HUES48 (cell line): ENCODE measurements at regions not wholly inside any gene's neighbourhood (a gene's known extent, or its start where the extent isn't known, plus 50 kb on each side); places are given as distances from the start of the nearest gene placed in this dataset.

Experiments used
- H3K27ac ChIP-seq: one replicate; pipeline ENCODE4 v1.7.0; 2013; ENCODE audit warnings: low read depth, low read length, inconsistent platforms
- H3K27me3 ChIP-seq: 2 replicates; pipeline ENCODE4 v1.6.1; 2013; ENCODE audit warnings: mild to moderate bottlenecking, low read length; ENCODE audit not compliant: control insufficient read depth, insufficient read depth
- H3K36me3 ChIP-seq: 2 replicates; pipeline ENCODE4 v1.6.1; 2013; ENCODE audit warnings: low read length; ENCODE audit not compliant: control insufficient read depth, insufficient read depth
- H3K4me1 ChIP-seq: 2 replicates; pipeline ENCODE4 v1.6.1; 2013; ENCODE audit warnings: mild to moderate bottlenecking, low read length; ENCODE audit not compliant: control insufficient read depth, insufficient read depth
- H3K4me3 ChIP-seq: 2 replicates; pipeline ENCODE4 v1.5.1; 2013; ENCODE audit warnings: mild to moderate bottlenecking, low read depth, low read length
- H3K9ac ChIP-seq: 2 replicates; pipeline ENCODE4 v1.6.1; 2013; ENCODE audit warnings: mild to moderate bottlenecking, low read depth, low read length, moderate library complexity
- H3K9me3 ChIP-seq: 2 replicates; pipeline ENCODE4 v1.6.1; 2013; ENCODE audit warnings: low read length; ENCODE audit not compliant: control insufficient read depth, insufficient read depth

DNA sequence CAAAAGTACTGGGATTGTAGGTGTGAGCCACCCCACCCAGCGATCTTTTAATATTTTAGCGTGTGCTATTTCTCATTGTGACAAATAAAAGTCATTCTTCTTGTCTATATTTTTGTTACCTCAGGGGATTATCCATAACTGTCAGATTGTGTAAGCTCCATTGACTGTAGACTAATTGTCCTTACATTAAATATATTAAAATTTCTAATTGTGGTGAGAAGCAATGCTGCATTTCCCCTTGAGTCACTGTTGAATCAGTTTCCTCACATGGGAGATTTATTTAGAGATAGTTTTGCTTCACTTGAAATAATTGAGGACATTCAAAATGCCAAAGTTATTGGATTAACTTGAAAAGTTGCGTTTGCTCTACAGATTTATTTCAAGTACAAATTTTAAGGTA, 782.4 kb upstream of the WWC1 start:
- no peaks in the 10 kb centered on the region for H3K9me3 ChIP-seq
- peaks cover 34% of the 10 kb centered on the region for H3K4me1 ChIP-seq
- H3K4me3 ChIP-seq: no peak overlapping the region
- no peaks in the 10 kb centered on the region for H3K36me3 ChIP-seq
- H3K9ac ChIP-seq: no peak overlapping the region
- H3K27me3 ChIP-seq: no peaks in the 10 kb centered on the region
- no peak overlapping the region for H3K27ac ChIP-seq

DNA sequence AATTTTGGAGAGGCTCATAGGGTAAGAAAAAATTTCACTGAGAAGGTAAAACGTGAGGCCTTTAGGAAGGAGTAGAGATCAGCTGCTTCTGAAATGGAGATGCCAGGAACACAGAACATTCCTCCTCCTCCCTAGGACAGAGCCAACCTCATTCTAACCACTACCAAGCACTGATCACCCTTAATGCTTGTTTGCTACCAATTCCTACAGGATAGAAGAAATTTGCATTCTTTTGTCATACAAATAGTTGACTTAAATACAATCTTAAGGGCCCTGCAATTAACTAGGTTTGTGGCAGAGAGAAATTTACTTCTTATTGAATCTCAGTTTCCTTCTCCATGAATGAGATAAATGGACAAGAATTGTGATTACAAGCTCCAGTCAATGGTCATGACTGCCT, 780.2 kb upstream of the WWC1 start:
- Histone ChIP-seq H3K9me3 (no peaks in the 10 kb centered on the region), H3K36me3 (no peaks in the 10 kb centered on the region), H3K4me3 (peak overlapping the region; percentile 40), H3K9ac (0 out of 2 replicates have a peak overlapping the region, but pooled peaks have one; percentile 9), H3K27me3 (no peaks in the 10 kb centered on the region), H3K4me1 (peaks cover 34% of the 10 kb centered on the region), H3K27ac (peak overlapping the region; percentile 45)

DNA sequence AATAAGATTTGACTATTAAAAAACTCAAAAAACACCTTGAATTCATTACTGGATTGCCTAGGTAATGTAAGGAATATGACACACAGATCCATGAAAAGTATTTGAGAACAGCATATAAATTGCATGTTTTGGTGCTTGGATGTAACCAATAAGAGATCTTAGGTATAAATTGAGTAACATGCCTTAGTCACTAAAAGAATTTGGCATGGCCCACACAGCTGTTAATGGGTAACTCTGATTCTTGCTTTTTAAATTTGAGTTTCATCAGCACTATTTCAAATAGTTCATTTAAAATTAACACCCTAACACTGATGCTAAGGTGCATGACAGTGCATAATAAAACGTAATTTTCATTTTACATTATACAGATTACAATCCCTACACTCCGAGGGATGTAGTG, 779.3 kb upstream of the WWC1 start:
- H3K36me3 ChIP-seq: no peaks in the 10 kb centered on the region

GRCh38 chr5:167513381-167513780, 778.1 kb upstream of the WWC1 start:
- H3K36me3 ChIP-seq: no peaks in the 10 kb centered on the region
- no peak overlapping the region for H3K27ac ChIP-seq
- peaks cover 46% of the 10 kb centered on the region for H3K4me1 ChIP-seq
- no peak overlapping the region for H3K4me3 ChIP-seq
- H3K9me3 ChIP-seq: no peaks in the 10 kb centered on the region
- no peak overlapping the region for H3K9ac ChIP-seq
- H3K27me3 ChIP-seq: no peaks in the 10 kb centered on the region

More for the DNA sequence above, 779.3 kb upstream of the WWC1 start:
- H3K27me3 ChIP-seq: no peaks in the 10 kb centered on the region
- H3K27ac ChIP-seq: no peak overlapping the region
- H3K9ac ChIP-seq: no peak overlapping the region
- H3K4me1 ChIP-seq: peaks cover 43% of the 10 kb centered on the region
- no peaks in the 10 kb centered on the region for H3K9me3 ChIP-seq
- no peak overlapping the region for H3K4me3 ChIP-seq

GRCh38 chr5:167514461-167514860, 777.0 kb upstream of the WWC1 start:
- no peak overlapping the region for H3K4me3 ChIP-seq
- H3K27me3 ChIP-seq: no peaks in the 10 kb centered on the region
- H3K4me1 ChIP-seq: peaks cover 45% of the 10 kb centered on the region
- H3K36me3 ChIP-seq: no peaks in the 10 kb centered on the region
- H3K27ac ChIP-seq: no peak overlapping the region
- no peaks in the 10 kb centered on the region for H3K9me3 ChIP-seq
- H3K9ac ChIP-seq: no peak overlapping the region

DNA sequence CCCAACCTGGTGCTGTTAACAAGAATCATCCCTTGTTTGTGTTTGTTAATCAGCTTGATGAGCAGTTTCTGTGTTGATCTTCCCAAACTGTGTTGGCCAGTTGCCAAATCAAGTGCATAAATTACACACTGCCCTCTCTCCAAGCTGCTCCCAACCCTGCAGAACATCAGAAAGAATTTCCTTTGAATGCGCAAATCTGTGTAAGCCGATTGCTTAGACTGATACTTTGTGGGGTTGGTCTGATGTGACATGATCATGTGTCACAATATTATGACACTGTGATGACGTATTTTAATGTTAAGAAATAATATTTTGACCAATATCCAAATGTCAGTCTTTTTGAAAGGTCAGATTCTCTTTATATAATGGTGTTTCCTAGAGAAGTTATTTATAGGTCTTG, 766.4 kb upstream of the WWC1 start:
- H3K36me3 ChIP-seq: no peaks in the 10 kb centered on the region
- no peaks in the 10 kb centered on the region for H3K27me3 ChIP-seq
- H3K27ac ChIP-seq: no peak overlapping the region
- peaks cover 7% of the 10 kb centered on the region; the same call in 1 of the 2 replicates for H3K9me3 ChIP-seq
- no peak overlapping the region for H3K4me3 ChIP-seq
- H3K9ac ChIP-seq: no peak overlapping the region
- peaks cover 3% of the 10 kb centered on the region for H3K4me1 ChIP-seq

DNA sequence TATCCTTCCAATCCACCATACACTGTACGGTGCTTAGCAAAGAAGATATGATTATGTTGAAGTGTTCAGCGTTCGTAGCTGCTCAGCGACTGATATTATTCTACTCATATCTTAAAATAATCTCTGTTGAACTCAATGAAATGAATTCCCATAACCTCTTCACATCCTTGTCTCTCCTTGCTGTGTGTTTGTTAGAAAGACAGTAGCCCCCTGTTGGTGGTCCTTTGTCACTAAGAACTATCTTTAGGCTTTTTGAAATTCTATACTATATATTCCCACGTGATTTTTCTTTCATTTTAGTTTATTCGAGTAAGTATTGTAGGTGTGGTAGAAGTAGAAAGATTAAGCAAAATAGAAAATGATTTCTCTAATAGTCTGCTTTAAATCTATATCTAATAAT, 762.8 kb upstream of the WWC1 start:
- no peak overlapping the region for H3K4me3 ChIP-seq
- no peak overlapping the region for H3K9ac ChIP-seq
- peaks cover 3% of the 10 kb centered on the region for H3K4me1 ChIP-seq
- no peak overlapping the region for H3K27ac ChIP-seq
- H3K9me3 ChIP-seq: no peaks in the 10 kb centered on the region
- H3K27me3 ChIP-seq: no peaks in the 10 kb centered on the region
- no peaks in the 10 kb centered on the region for H3K36me3 ChIP-seq

GRCh38 chr5:167530548-167530947, 760.9 kb upstream of the WWC1 start:
- Histone ChIP-seq H3K27me3 (no peaks in the 10 kb centered on the region), H3K9me3 (no peaks in the 10 kb centered on the region), H3K9ac (no peak overlapping the region), H3K4me3 (no peak overlapping the region), H3K36me3 (no peaks in the 10 kb centered on the region), H3K27ac (no peak overlapping the region), H3K4me1 (peaks cover 11% of the 10 kb centered on the region)

GRCh38 chr5:167533814-167534795, 757.3 kb upstream of the WWC1 start:
- H3K4me1 ChIP-seq: peaks cover 8% of the 10 kb centered on the region
- H3K9me3 ChIP-seq: no peaks in the 10 kb centered on the region
- H3K4me3 ChIP-seq: no peak overlapping the region
- H3K27ac ChIP-seq: peak overlapping the region; percentile 15
- H3K27me3 ChIP-seq: no peaks in the 10 kb centered on the region
- no peak overlapping the region for H3K9ac ChIP-seq
- no peaks in the 10 kb centered on the region for H3K36me3 ChIP-seq

- H3K4me1 ChIP-seq: no peaks in the 10 kb centered on the region
- no peaks in the 10 kb centered on the region for H3K9me3 ChIP-seq
- H3K9ac ChIP-seq: no peak overlapping the region
- H3K27me3 ChIP-seq: no peaks in the 10 kb centered on the region
- H3K4me3 ChIP-seq: no peak overlapping the region
- no peak overlapping the region for H3K27ac ChIP-seq
- no peaks in the 10 kb centered on the region for H3K36me3 ChIP-seq
These were observed 751.7 kb upstream of the WWC1 start for GRCh38 chr5:167539747-167540146.

DNA sequence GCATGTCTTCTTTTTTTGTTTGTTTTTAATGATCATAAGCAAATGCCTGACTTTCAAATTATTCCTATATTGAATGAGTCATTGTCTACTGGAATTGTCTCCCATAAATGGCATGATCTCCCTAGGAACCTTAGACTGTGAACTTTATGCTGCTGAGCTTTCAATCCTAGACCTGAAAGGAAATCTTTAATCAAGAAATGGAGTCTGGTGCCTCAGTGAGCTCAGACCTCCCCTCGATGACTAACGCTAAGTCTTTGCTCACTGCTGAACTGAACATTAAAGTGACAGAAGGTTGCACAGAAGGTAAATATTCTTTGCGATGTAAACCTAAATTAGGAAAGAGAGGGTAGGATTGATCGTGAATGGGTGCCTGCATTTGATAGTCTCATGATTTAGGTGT, 745.2 kb upstream of the WWC1 start:
- H3K27me3 ChIP-seq: no peaks in the 10 kb centered on the region
- H3K9ac ChIP-seq: no peak overlapping the region
- no peak overlapping the region for H3K27ac ChIP-seq
- H3K9me3 ChIP-seq: no peaks in the 10 kb centered on the region
- no peaks in the 10 kb centered on the region for H3K36me3 ChIP-seq
- no peak overlapping the region for H3K4me3 ChIP-seq
- H3K4me1 ChIP-seq: peaks cover 19% of the 10 kb centered on the region
